ENCODE measurements at regions not wholly inside any gene's neighbourhood (a gene's known extent, or its start where the extent isn't known, plus 50 kb on each side); places are given as distances from the start of the nearest gene placed in this dataset.

GRCh38 chr16:54649876-54650275, 280.8 kb upstream of the IRX5 start:
- ATAC-seq = no peak
- no peak overlapping the region for H3K27ac ChIP-seq
- peaks cover 0 to 9% (median 0%) of the 10 kb centered on the region in 12 donors for H3K9me3 ChIP-seq
- peaks cover 0 to 12% (median 7%) of the 10 kb centered on the region in 12 donors for H3K4me1 ChIP-seq
- H3K36me3 ChIP-seq = no peaks in the 10 kb centered on the region
- intact Hi-C loops (cut with DNase I) = loop anchor here in 2 of 10 donors (10.0 kb wide), 2 partner anchors 145 to 285 kb away; partner anchors contain the start of gene IRX5 (in 1 of the 2)
- 70 to 82% (median 76%) methylated on average over 6 of the region's 6 CpGs for WGBS, 4 donors
- no peak overlapping the region for H3K4me3 ChIP-seq
- H3K27me3 ChIP-seq = no peaks in the 10 kb centered on the region
- no peak for DNase-seq
- TF ChIP-seq CTCF (IDR thresholded peaks at IDR 0.05) (no peak), POLR2A (IDR thresholded peaks at IDR 0.05) (no peak)

GRCh38 chr16:54648575-54648974, 282.1 kb upstream of the IRX5 start:
- 79 to 86% (median 83%) methylated on average over 10 of the region's 10 CpGs for WGBS, 4 donors
- DNase-seq (no peak), ATAC-seq (no peak)
- H3K9me3 ChIP-seq = peaks cover 0 to 9% (median 0%) of the 10 kb centered on the region in 12 donors
- H3K4me3 ChIP-seq = no peak overlapping the region
- no peak overlapping the region for H3K27ac ChIP-seq
- no peaks in the 10 kb centered on the region for H3K4me1 ChIP-seq
- intact Hi-C loops (cut with DNase I) = no loop called here
- H3K36me3 ChIP-seq = no peaks in the 10 kb centered on the region
- H3K27me3 ChIP-seq = no peaks in the 10 kb centered on the region
- TF ChIP-seq POLR2A (IDR thresholded peaks at IDR 0.05) (no peak), CTCF (IDR thresholded peaks at IDR 0.05) (no peak)

- H3K9me3 ChIP-seq = peaks cover 0 to 9% (median 0%) of the 10 kb centered on the region in 12 donors
- no peak for DNase-seq
- no peak for ATAC-seq
- intact Hi-C loops (cut with DNase I) = no loop called here
- H3K27ac ChIP-seq = no peak overlapping the region
- WGBS, 4 donors = 63 to 80% (median 69%) methylated on average over 3 of the region's 3 CpGs
- no peak overlapping the region for H3K4me3 ChIP-seq
- no peaks in the 10 kb centered on the region for H3K4me1 ChIP-seq
- no peaks in the 10 kb centered on the region for H3K36me3 ChIP-seq
- TF ChIP-seq POLR2A (IDR thresholded peaks at IDR 0.05) (no peak), CTCF (IDR thresholded peaks at IDR 0.05) (no peak)
- H3K27me3 ChIP-seq = no peaks in the 10 kb centered on the region
These were observed 282.9 kb upstream of the IRX5 start for GRCh38 chr16:54647725-54648221.

GRCh38 chr16:54647216-54647615, 283.4 kb upstream of the IRX5 start:
- 84 to 94% (median 90%) methylated on average over 3 of the region's 3 CpGs for WGBS, 4 donors
- intact Hi-C loops (cut with DNase I) = no loop called here
- Histone ChIP-seq H3K9me3 (peaks cover 0 to 9% (median 0%) of the 10 kb centered on the region in 12 donors), H3K27ac (no peak overlapping the region), H3K36me3 (no peaks in the 10 kb centered on the region), H3K4me1 (no peaks in the 10 kb centered on the region), H3K27me3 (peaks cover 0 to under 1% (median 0%) of the 10 kb centered on the region in 9 donors), H3K4me3 (no peak overlapping the region)
- ATAC-seq (no peak), DNase-seq (no peak)
- TF ChIP-seq CTCF (IDR thresholded peaks at IDR 0.05) = no peak
